ENCODE measurements at regions not wholly inside any gene's neighbourhood (a gene's known extent, or its start where the extent isn't known, plus 50 kb on each side); places are given as distances from the start of the nearest gene placed in this dataset.
"Not testable (repeated sequence)": the region's sequence is repeated elsewhere in the genome, so short reads cannot be mapped to it uniquely, and the experiment has no call there.

GRCh38 chr5:102154791-102155605, 141.1 kb downstream of the SLCO4C1 start:
- not testable (repeated sequence) for TF ChIP-seq CTCF, POLR2A (IDR thresholded peaks at IDR 0.05)
